GM21526 (cell line): ENCODE measurements at regions not wholly inside any gene's neighbourhood (a gene's known extent, or its start where the extent isn't known, plus 50 kb on each side); places are given as distances from the start of the nearest gene placed in this dataset.
"Not testable (repeated sequence)": the region's sequence is repeated elsewhere in the genome, so short reads cannot be mapped to it uniquely, and the experiment has no call there.

Source experiments
- ATAC-seq: cut with Tn5 transposase; IDR thresholded peaks from one replicate; pipeline ENCODE4 v1.9.1; 2021; ENCODE audit warnings: moderate library complexity; ENCODE audit not compliant: unreplicated experiment, low FRiP score

GRCh38 chr9:10818206-10818605 lies 205.4 kb upstream of the PTPRD start:
- ATAC-seq: no peak

- ATAC-seq: no peak
Measured at GRCh38 chr9:10835791-10836463, 223.1 kb upstream of the PTPRD start.

GRCh38 chr9:10843151-10843550 lies 230.3 kb upstream of the PTPRD start:
- ATAC-seq: no peak

- no peak for ATAC-seq
Measured at GRCh38 chr9:10855847-10856246, 243.0 kb upstream of the PTPRD start.

- ATAC-seq: no peak
Measured at GRCh38 chr9:10858817-10859216, 246.0 kb upstream of the PTPRD start.

GRCh38 chr9:10863476-10863875 lies 250.7 kb upstream of the PTPRD start:
- ATAC-seq: no peak

GRCh38 chr9:10867194-10867593 lies 254.4 kb upstream of the PTPRD start:
- no peak for ATAC-seq

GRCh38 chr9:10869687-10870086 lies 256.9 kb upstream of the PTPRD start:
- ATAC-seq: no peak

GRCh38 chr9:10873999-10874398 lies 261.2 kb upstream of the PTPRD start:
- ATAC-seq: no peak

GRCh38 chr9:10875752-10876151 lies 262.9 kb upstream of the PTPRD start:
- no peak for ATAC-seq

- ATAC-seq: no peak
Measured at GRCh38 chr9:10876333-10876732, 263.5 kb upstream of the PTPRD start.

- not testable (repeated sequence) for ATAC-seq
Measured at GRCh38 chr9:10890266-10890665, 277.5 kb upstream of the PTPRD start.

- ATAC-seq: no peak
Measured at GRCh38 chr9:10899509-10899908, 286.7 kb upstream of the PTPRD start.

GRCh38 chr9:10903969-10904368 lies 291.2 kb upstream of the PTPRD start:
- no peak for ATAC-seq

- ATAC-seq: no peak
Measured at GRCh38 chr9:10910779-10911178, 298.0 kb upstream of the PTPRD start.

- ATAC-seq: no peak
Measured at GRCh38 chr9:10911373-10911772, 298.6 kb upstream of the PTPRD start.

GRCh38 chr9:10917001-10917400 lies 304.2 kb upstream of the PTPRD start:
- ATAC-seq: no peak

- ATAC-seq: no peak
Measured at GRCh38 chr9:10921671-10922070, 308.9 kb upstream of the PTPRD start.

GRCh38 chr9:10925896-10926295 lies 313.1 kb upstream of the PTPRD start:
- ATAC-seq: no peak

GRCh38 chr9:10928372-10928771 lies 315.6 kb upstream of the PTPRD start:
- ATAC-seq: no peak

- ATAC-seq: no peak
Measured at GRCh38 chr9:10930081-10930480, 317.3 kb upstream of the PTPRD start.

GRCh38 chr9:10946676-10947410 lies 334.0 kb upstream of the PTPRD start:
- ATAC-seq: no peak
